HG02588 (cell line): ENCODE measurements at regions not wholly inside any gene's neighbourhood (a gene's known extent, or its start where the extent isn't known, plus 50 kb on each side); places are given as distances from the start of the nearest gene placed in this dataset.
"Not testable (repeated sequence)": the region's sequence is repeated elsewhere in the genome, so short reads cannot be mapped to it uniquely, and the experiment has no call there.

Source experiments
- ATAC-seq: cut with Tn5 transposase; IDR thresholded peaks from one replicate; pipeline ENCODE4 v1.9.1; 2021; ENCODE audit warnings: mild to moderate bottlenecking, moderate library complexity; ENCODE audit not compliant: unreplicated experiment

- ATAC-seq: no peak
Measured at GRCh38 chr9:109653470-109653869, 126.5 kb upstream of the PALM2AKAP2 start.

- not testable (repeated sequence) for ATAC-seq
Measured at GRCh38 chr9:109663978-109664377, 116.0 kb upstream of the PALM2AKAP2 start.

- not testable (repeated sequence) for ATAC-seq
Measured at GRCh38 chr9:109665736-109666135, 114.3 kb upstream of the PALM2AKAP2 start.

GRCh38 chr9:109681301-109681700 is 98.7 kb upstream of the PALM2AKAP2 start:
- ATAC-seq: no peak

- no peak for ATAC-seq
Measured at GRCh38 chr9:109682227-109682626, 97.8 kb upstream of the PALM2AKAP2 start.

- no peak for ATAC-seq
Measured at GRCh38 chr9:109683521-109683920, 96.5 kb upstream of the PALM2AKAP2 start.

GRCh38 chr9:109689701-109690100 is 90.3 kb upstream of the PALM2AKAP2 start:
- no peak for ATAC-seq

GRCh38 chr9:109699019-109699418 is 81.0 kb upstream of the PALM2AKAP2 start:
- ATAC-seq: no peak

- no peak for ATAC-seq
Measured at GRCh38 chr9:109704546-109704945, 75.5 kb upstream of the PALM2AKAP2 start.

GRCh38 chr9:109705515-109705914 is 74.5 kb upstream of the PALM2AKAP2 start:
- ATAC-seq: no peak

GRCh38 chr9:109707355-109707754 is 72.6 kb upstream of the PALM2AKAP2 start:
- no peak for ATAC-seq

GRCh38 chr9:109708451-109708945 is 71.5 kb upstream of the PALM2AKAP2 start:
- no peak for ATAC-seq

GRCh38 chr9:109709866-109710265 is 70.1 kb upstream of the PALM2AKAP2 start:
- ATAC-seq: no peak

GRCh38 chr9:109710830-109711229 is 69.2 kb upstream of the PALM2AKAP2 start:
- ATAC-seq: no peak

GRCh38 chr9:109715344-109715743 is 64.7 kb upstream of the PALM2AKAP2 start:
- no peak for ATAC-seq

- no peak for ATAC-seq
Measured at GRCh38 chr9:109716631-109717030, 63.4 kb upstream of the PALM2AKAP2 start.

GRCh38 chr9:109717342-109717741 is 62.7 kb upstream of the PALM2AKAP2 start:
- no peak for ATAC-seq

- no peak for ATAC-seq
Measured at GRCh38 chr9:109718861-109719260, 61.1 kb upstream of the PALM2AKAP2 start.

GRCh38 chr9:109721001-109721400 is 59.0 kb upstream of the PALM2AKAP2 start:
- no peak for ATAC-seq

- ATAC-seq: no peak
Measured at GRCh38 chr9:109722007-109722406, 58.0 kb upstream of the PALM2AKAP2 start.

- no peak for ATAC-seq
Measured at GRCh38 chr9:109723781-109724180, 56.2 kb upstream of the PALM2AKAP2 start.

GRCh38 chr9:109725460-109725859 is 54.5 kb upstream of the PALM2AKAP2 start:
- ATAC-seq: no peak

GRCh38 chr9:109726119-109726518 is 53.9 kb upstream of the PALM2AKAP2 start:
- ATAC-seq: no peak
